ENCODE measurements at regions not wholly inside any gene's neighbourhood (a gene's known extent, or its start where the extent isn't known, plus 50 kb on each side); places are given as distances from the start of the nearest gene placed in this dataset.

DNA sequence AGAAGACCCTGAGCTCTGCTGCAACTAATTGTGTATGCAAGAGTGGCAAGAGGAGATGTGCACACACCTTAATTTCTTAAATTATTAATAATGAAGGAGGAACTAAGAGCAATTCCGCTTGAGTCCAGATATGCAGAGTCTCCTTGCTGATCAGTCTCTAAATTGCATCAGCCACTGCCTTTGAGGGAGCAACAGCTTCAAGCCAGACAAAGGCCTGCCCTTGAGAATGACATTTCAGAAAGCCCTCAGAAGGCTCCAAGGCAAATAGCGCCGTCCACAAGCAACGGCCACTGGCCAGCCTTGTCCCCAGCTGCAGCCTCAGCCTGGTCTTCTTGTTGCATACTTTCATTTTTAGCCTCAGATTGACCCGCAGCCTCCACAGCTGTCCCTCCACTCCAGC, 110.6 kb upstream of the RNF32 start:
- no peaks in the 10 kb centered on the region for H3K4me1 ChIP-seq

DNA sequence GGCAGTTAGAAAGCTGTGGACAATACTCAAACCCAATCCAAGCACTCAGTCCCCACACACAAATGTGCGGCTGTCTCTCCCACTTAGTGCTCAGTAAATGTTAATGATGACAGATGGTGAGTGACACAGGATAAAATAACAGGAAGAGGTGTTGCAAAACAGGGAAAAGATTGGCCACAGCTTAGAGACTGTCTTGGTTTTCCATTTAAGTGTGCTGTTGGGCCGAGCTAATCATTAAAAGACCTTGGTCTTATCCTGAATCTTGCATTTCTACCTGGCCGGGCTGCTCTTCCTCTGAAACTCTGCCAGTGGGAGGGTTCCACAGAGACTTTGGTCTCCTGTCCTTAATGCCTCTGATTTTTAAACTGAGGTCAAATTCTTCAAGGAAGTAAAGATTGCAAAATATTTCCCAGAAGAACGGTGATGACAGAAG, 113.1 kb upstream of the RNF32 start:
- intact Hi-C loops (cut with DNase I) = no loop called here
- no peak for DNase-seq
- Histone ChIP-seq H3K4me1 (no peaks in the 10 kb centered on the region), H3K4me3 (no peak overlapping the region), H3K9me3 (no peaks in the 10 kb centered on the region), H3K27me3 (ENCODE audit: low read depth) (no peaks in the 10 kb centered on the region), H3K27ac (no peak overlapping the region), H3K36me3 (no peaks in the 10 kb centered on the region)
- ATAC-seq = no peak
- TF ChIP-seq, protein P1, sequence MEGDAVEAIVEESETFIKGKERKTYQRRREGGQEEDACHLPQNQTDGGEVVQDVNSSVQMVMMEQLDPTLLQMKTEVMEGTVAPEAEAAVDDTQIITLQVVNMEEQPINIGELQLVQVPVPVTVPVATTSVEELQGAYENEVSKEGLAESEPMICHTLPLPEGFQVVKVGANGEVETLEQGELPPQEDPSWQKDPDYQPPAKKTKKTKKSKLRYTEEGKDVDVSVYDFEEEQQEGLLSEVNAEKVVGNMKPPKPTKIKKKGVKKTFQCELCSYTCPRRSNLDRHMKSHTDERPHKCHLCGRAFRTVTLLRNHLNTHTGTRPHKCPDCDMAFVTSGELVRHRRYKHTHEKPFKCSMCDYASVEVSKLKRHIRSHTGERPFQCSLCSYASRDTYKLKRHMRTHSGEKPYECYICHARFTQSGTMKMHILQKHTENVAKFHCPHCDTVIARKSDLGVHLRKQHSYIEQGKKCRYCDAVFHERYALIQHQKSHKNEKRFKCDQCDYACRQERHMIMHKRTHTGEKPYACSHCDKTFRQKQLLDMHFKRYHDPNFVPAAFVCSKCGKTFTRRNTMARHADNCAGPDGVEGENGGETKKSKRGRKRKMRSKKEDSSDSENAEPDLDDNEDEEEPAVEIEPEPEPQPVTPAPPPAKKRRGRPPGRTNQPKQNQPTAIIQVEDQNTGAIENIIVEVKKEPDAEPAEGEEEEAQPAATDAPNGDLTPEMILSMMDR (IDR thresholded peaks at IDR 0.05) = no peak

More for the DNA sequence above, 110.6 kb upstream of the RNF32 start:
- ATAC-seq (no peak), DNase-seq (no peak)
- Histone ChIP-seq H3K9me3 (no peaks in the 10 kb centered on the region), H3K27ac (no peak overlapping the region), H3K4me3 (no peak overlapping the region), H3K36me3 (no peaks in the 10 kb centered on the region), H3K27me3 (ENCODE audit: low read depth) (no peaks in the 10 kb centered on the region)
- intact Hi-C loops (cut with DNase I) = no loop called here
- TF ChIP-seq, protein P1 (IDR thresholded peaks at IDR 0.05) = no peak

DNA sequence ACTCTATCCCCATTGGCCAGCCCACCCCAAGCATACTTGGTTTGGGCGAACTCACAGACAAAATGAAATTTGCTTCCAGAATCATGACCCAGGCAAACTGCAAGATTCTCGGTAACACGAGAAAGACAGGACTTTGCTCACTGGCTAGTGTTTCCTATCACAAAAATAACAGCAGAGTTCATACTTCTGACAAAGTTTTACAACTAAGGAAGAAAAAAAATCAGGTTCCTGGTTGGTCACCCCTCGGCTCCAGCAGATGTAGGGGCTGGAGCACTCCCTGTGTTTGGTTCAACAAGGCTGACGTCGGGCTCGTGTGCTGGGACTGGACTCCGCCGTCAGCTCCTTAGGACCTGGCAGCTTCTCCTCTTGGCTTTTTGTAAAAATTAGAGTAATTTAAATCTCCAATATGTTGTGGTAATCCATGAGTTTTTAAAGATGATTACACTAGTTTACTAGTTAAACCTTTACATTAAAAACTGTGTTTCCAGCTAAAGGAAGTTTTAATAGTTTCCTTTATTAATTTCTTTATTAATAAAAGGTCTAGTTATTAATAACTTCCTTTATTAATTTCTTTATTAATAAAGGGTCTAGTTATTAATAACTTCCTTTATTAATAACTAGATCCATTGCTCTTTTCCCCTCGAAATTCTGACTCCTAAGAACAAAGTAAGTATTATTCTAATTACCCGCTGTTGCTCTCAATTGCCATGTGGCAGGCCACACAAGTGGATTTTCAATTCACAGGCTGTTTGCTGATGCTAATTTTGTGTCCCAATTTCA, 115.6 kb upstream of the RNF32 start:
- H3K27ac ChIP-seq = no peak overlapping the region
- intact Hi-C loops (cut with DNase I) = no loop called here
- TF ChIP-seq, protein P1 (IDR thresholded peaks at IDR 0.05) = no peak
- H3K9me3 ChIP-seq = no peaks in the 10 kb centered on the region
- no peaks in the 10 kb centered on the region for H3K4me1 ChIP-seq
- H3K4me3 ChIP-seq = no peak overlapping the region
- DNase-seq (no peak), ATAC-seq (no peak)
- H3K27me3 ChIP-seq (ENCODE audit: low read depth) = no peaks in the 10 kb centered on the region
- H3K36me3 ChIP-seq = no peaks in the 10 kb centered on the region

DNA sequence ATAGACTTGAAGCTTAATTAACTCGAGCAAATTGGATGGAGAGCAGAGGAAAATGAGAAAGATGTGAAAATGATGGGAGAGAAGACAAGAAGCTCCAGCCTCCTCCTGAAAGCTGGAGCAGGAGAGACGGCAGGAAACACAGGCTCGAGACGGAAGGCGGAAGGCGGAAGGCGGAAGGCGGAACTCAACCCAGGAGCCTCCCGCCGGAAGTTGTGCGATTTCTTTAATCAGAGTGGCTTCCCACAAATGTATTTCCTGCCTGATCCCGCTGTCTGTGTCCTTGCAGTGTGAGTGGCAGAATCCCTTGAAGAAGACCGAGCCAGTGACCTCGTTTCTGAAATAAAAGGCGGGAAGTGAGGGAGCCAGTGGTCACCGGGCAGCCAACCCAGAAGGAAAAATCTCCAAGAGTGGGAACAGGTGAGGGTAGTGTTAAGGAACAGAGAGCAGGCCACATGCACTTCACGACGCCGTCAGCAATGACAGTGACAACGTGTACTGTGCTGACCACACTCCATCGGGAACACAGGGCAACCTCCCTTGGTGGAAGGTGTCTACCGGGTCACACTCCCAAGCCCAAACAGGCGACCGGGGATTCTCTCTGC, 117.0 kb upstream of the RNF32 start:
- DNase-seq = no peak
- Histone ChIP-seq H3K27me3 (ENCODE audit: low read depth) (no peaks in the 10 kb centered on the region), H3K36me3 (no peaks in the 10 kb centered on the region), H3K27ac (no peak overlapping the region), H3K4me1 (no peaks in the 10 kb centered on the region), H3K4me3 (no peak overlapping the region), H3K9me3 (no peaks in the 10 kb centered on the region)
- intact Hi-C loops (cut with DNase I) = no loop called here
- TF ChIP-seq, protein P1 (IDR thresholded peaks at IDR 0.05) = no peak
- no peak for ATAC-seq

DNA sequence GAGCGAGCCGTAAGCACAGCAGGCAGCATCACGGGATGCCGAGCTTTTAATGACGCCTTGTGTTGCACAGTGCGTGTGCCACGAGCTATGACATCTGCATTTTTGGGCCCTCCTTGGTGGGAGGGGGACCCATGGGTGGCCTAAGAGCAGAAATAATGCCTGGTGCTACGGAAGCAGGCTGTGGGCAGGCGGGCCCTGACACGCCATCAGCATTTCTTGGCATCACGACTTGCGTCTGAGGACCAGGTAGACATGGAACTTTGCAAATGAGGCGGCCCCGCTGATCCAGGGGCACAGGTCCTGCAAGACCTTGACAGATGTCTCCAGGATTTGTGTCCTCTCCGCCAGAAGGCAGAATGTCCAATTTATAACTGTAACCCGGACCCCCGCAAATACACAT, 117.8 kb upstream of the RNF32 start:
- Histone ChIP-seq H3K4me1 (no peaks in the 10 kb centered on the region), H3K27me3 (ENCODE audit: low read depth) (no peaks in the 10 kb centered on the region), H3K27ac (no peak overlapping the region), H3K36me3 (no peaks in the 10 kb centered on the region), H3K9me3 (no peaks in the 10 kb centered on the region), H3K4me3 (no peak overlapping the region)
- ATAC-seq (no peak), DNase-seq (no peak)
- TF ChIP-seq, protein P1 (IDR thresholded peaks at IDR 0.05) = no peak
- intact Hi-C loops (cut with DNase I) = no loop called here

Measured in lower lobe of right lung (tissue), 2 donors.